HL-60 (cell line): ENCODE measurements at regions not wholly inside any gene's neighbourhood (a gene's known extent, or its start where the extent isn't known, plus 50 kb on each side); places are given as distances from the start of the nearest gene placed in this dataset.

Experiments
- DNase-seq, 2 experiments: peaks; one replicate each; pipeline ENCODE4 v3.0.0-alpha.2; 2010 to 2020; ENCODE audit warnings: low read depth in 1 of 2, low spot score in 1 of 2
- H3K27ac ChIP-seq: fragments of 250-450 bp; sonication (Bioruptor Pico); replicated peaks from 2 replicates; pipeline ENCODE4 v1.5.1; 2020; ENCODE audit warnings: mild to moderate bottlenecking, moderate library complexity
- H3K27me3 ChIP-seq: fragments of 250-450 bp; sonication (Bioruptor Pico); 2 replicates; pipeline ENCODE4 v1.5.1; 2021; ENCODE audit warnings: mild to moderate bottlenecking, moderate library complexity; ENCODE audit not compliant: insufficient read depth, poor library complexity, severe bottlenecking
- H3K4me3 ChIP-seq: replicated peaks from 2 replicates; pipeline ENCODE4 v1.5.1; 2011; ENCODE audit warnings: mild to moderate bottlenecking, control low read depth, low read length; ENCODE audit not compliant: insufficient read depth
- GABPA ChIP-seq: IDR thresholded peaks from 2 replicates; pipeline ENCODE4 v1.6.1; 2012; ENCODE audit warnings: low read depth
- POLR2AphosphoS5 ChIP-seq: IDR thresholded peaks from 2 replicates; pipeline ENCODE4 v1.6.1; 2012; ENCODE audit warnings: low read depth
- SPI1 ChIP-seq: IDR thresholded peaks from 2 replicates; pipeline ENCODE4 v1.6.1; 2012; ENCODE audit warnings: low read depth, mild to moderate bottlenecking, borderline replicate concordance
- TF ChIP-seq, protein P1 (sequence below): IDR thresholded peaks from one replicate; pipeline ENCODE4 v1.5.1; 2011; ENCODE audit warnings: low read length, control low read depth, inconsistent platforms; ENCODE audit not compliant: insufficient read depth
- TF ChIP-seq, protein P2 (sequence below): IDR thresholded peaks from 2 replicates; pipeline ENCODE4 v1.6.1; 2012; ENCODE audit warnings: low read depth; ENCODE audit not compliant: insufficient replicate concordance

DNA sequence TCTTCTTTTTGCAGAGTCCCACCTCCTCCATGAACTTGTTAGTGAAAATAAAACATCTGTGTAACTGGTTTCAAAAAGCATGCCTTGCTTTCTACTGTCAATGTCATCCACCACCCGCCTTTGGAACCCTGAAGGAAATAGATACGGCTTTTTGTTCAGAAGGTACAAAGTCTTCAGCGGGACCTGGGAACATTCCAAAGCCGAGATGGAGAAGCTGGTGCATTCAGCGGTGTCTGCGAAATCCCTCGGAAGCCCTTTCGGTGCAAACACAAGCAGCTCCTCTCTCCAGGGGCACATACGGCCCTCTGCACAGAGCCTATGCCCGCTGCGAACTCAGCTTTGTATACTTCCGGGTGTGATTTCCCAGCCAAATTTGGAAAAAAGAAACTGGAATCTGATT lies 555.8 kb upstream of the SALL3 start:
- no peaks in the 10 kb centered on the region for H3K27me3 ChIP-seq
- DNase-seq = no peak
- H3K4me3 ChIP-seq = no peak overlapping the region
- TF ChIP-seq GABPA = no peak
- TF ChIP-seq, protein P1, sequence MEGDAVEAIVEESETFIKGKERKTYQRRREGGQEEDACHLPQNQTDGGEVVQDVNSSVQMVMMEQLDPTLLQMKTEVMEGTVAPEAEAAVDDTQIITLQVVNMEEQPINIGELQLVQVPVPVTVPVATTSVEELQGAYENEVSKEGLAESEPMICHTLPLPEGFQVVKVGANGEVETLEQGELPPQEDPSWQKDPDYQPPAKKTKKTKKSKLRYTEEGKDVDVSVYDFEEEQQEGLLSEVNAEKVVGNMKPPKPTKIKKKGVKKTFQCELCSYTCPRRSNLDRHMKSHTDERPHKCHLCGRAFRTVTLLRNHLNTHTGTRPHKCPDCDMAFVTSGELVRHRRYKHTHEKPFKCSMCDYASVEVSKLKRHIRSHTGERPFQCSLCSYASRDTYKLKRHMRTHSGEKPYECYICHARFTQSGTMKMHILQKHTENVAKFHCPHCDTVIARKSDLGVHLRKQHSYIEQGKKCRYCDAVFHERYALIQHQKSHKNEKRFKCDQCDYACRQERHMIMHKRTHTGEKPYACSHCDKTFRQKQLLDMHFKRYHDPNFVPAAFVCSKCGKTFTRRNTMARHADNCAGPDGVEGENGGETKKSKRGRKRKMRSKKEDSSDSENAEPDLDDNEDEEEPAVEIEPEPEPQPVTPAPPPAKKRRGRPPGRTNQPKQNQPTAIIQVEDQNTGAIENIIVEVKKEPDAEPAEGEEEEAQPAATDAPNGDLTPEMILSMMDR = no peak
- TF ChIP-seq SPI1 = no peak
- TF ChIP-seq, protein P2, sequence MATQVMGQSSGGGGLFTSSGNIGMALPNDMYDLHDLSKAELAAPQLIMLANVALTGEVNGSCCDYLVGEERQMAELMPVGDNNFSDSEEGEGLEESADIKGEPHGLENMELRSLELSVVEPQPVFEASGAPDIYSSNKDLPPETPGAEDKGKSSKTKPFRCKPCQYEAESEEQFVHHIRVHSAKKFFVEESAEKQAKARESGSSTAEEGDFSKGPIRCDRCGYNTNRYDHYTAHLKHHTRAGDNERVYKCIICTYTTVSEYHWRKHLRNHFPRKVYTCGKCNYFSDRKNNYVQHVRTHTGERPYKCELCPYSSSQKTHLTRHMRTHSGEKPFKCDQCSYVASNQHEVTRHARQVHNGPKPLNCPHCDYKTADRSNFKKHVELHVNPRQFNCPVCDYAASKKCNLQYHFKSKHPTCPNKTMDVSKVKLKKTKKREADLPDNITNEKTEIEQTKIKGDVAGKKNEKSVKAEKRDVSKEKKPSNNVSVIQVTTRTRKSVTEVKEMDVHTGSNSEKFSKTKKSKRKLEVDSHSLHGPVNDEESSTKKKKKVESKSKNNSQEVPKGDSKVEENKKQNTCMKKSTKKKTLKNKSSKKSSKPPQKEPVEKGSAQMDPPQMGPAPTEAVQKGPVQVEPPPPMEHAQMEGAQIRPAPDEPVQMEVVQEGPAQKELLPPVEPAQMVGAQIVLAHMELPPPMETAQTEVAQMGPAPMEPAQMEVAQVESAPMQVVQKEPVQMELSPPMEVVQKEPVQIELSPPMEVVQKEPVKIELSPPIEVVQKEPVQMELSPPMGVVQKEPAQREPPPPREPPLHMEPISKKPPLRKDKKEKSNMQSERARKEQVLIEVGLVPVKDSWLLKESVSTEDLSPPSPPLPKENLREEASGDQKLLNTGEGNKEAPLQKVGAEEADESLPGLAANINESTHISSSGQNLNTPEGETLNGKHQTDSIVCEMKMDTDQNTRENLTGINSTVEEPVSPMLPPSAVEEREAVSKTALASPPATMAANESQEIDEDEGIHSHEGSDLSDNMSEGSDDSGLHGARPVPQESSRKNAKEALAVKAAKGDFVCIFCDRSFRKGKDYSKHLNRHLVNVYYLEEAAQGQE = no peak
- no peak for TF ChIP-seq POLR2AphosphoS5
- H3K27ac ChIP-seq = no peak overlapping the region

DNA sequence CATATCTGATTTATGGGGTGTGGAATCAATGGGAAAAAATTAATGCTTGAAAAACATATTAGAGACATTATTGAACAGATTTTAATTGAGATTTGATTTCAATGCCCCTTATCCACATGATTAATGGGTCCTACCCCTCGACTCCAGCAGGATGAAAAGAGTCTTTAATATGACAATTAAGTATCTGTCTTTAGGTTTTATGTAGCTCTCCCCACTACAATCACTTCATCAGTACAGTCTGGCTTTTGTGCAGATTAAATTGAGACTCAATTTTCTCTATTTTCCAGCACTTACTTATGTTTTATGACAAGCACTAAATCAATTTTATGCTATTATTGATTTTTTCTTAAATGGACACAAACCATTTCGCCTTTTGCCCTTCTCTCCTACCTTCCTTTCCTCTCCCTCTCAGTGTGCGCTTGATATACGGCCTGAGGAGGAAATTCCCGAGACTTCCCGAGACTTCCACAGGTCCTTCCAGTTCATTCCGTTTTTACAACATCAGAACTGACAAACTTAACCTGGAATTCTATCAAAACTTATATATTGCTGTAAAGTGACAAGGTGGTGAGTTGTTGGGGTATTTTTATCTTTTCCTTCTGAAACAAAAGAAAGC lies 555.1 kb upstream of the SALL3 start:
- Histone ChIP-seq H3K27me3 (no peaks in the 10 kb centered on the region), H3K27ac (no peak overlapping the region), H3K4me3 (no peak overlapping the region)
- no peak for DNase-seq
- no peak for TF ChIP-seq SPI1
- TF ChIP-seq GABPA = no peak
- TF ChIP-seq, protein P1 = no peak
- TF ChIP-seq, protein P2 = no peak
- TF ChIP-seq POLR2AphosphoS5 = no peak

DNA sequence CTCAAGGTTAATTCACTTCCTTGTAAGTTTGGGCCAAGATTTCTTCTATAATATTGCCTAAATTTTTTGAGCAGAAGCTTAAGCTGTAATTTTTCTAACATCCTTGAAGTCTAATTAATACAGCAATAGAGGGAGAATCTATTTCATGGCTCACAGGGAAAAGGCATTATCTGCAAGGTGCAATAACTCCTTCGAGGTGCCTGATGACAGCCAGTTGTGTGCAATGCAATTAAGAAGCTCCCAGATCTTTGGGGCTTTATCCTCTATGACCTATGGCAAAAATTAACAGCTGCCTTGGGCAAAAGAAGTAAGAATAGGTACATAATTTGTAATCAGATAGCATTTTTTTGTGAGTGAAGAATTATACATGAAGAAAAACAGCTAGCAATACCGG lies 554.6 kb upstream of the SALL3 start:
- H3K27me3 ChIP-seq = no peaks in the 10 kb centered on the region

More for the DNA sequence above, 554.6 kb upstream of the SALL3 start:
- no peak overlapping the region for H3K27ac ChIP-seq
- no peak overlapping the region for H3K4me3 ChIP-seq
- DNase-seq = no peak
- TF ChIP-seq GABPA (no peak), SPI1 (no peak), POLR2AphosphoS5 (no peak)
- TF ChIP-seq, protein P2 = no peak
- TF ChIP-seq, protein P1 = no peak
